B cell (primary cell): ENCODE measurements at regions not wholly inside any gene's neighbourhood (a gene's known extent, or its start where the extent isn't known, plus 50 kb on each side); places are given as distances from the start of the nearest gene placed in this dataset.

Source experiments
- ATAC-seq: fragments of 200-7000 bp; cut with Tn5 transposase; one replicate; pipeline ENCODE4 v1.10.0; 2021; ENCODE audit warnings: low read depth, mild to moderate bottlenecking, moderate number of reproducible peaks, moderate library complexity
- CTCF ChIA-PET: fragments of 350-600 bp; sonication (Branson Sonifier 250); formaldehyde crosslinking; loops from one replicate; lab custom pipeline; 2021; ENCODE audit warnings: antibody characterized with exemption, inconsistent platforms; lab: Charles Lee
- POLR2A ChIA-PET: fragments of 350-600 bp; sonication (Branson Sonifier 250); formaldehyde crosslinking; loops from one replicate; lab custom pipeline; 2021; ENCODE audit warnings: antibody characterized with exemption; lab: Charles Lee
- DNase-seq: peaks from one replicate; pipeline ENCODE4 v3.0.0; 2013
- H2AFZ ChIP-seq: 2 replicates; pipeline ENCODE4 v1.6.1; 2012; ENCODE audit warnings: mild to moderate bottlenecking, low read depth, low read length; ENCODE audit not compliant: insufficient read depth, poor library complexity, severe bottlenecking
- H3K27ac ChIP-seq, 2 donors: 1 replicate in 1 of 2; 2 replicates in 1 of 2; pipeline ENCODE4 v1.5.1; 2012 to 2013; ENCODE audit warnings: low read length in 2 of 2, mild to moderate bottlenecking in 2 of 2, moderate library complexity in 1 of 2
- H3K27me3 ChIP-seq, 4 experiments: fragments of 200-600 bp in 1 of 4; sonication (generic) in 1 of 4; replicated peaks in 1 of 4; 1 replicate in 2 of 4; 2 replicates in 2 of 4; pipeline versions ENCODE4 v1.6.1 to v1.7.0; 2013 to 2016; ENCODE audit warnings: low read length in 3 of 4, mild to moderate bottlenecking in 2 of 4, mixed read lengths in 1 of 4, moderate library complexity in 1 of 4; ENCODE audit not compliant: insufficient read depth in 4 of 4, control insufficient read depth in 3 of 4; ENCODE audit errors: control extremely low read depth in 1 of 4
- H3K36me3 ChIP-seq, 2 experiments: replicated peaks in 1 of 2; 1 replicate in 1 of 2; 2 replicates in 1 of 2; pipeline versions ENCODE4 v1.6.1 to v1.7.1; 2013; ENCODE audit warnings: low read length in 1 of 2; ENCODE audit not compliant: insufficient read depth in 2 of 2, control insufficient read depth in 1 of 2; ENCODE audit errors: control extremely low read depth in 1 of 2, extremely low read depth in 1 of 2
- H3K4me1 ChIP-seq, 2 donors: fragments of 200-600 bp in 1 of 2; sonication (generic) in 1 of 2; 1 replicate in 1 of 2; 2 replicates in 1 of 2; pipeline versions ENCODE4 v1.5.1 to v1.6.1; 2013 to 2017; ENCODE audit warnings: low read length in 2 of 2; ENCODE audit not compliant: control insufficient read depth in 2 of 2, insufficient read depth in 2 of 2
- H3K4me2 ChIP-seq: replicated peaks from 2 replicates; pipeline ENCODE3; 2012; ENCODE audit warnings: mild to moderate bottlenecking, low read depth, low read length; ENCODE audit not compliant: poor library complexity, severe bottlenecking
- H3K4me3 ChIP-seq, 5 experiments: fragments of 200-600 bp in 1 of 5; sonication (generic) in 1 of 5; 1 replicate in 3 of 5; 2 replicates in 2 of 5; pipeline versions ENCODE4 v1.5.1 to v1.7.0; 2011 to 2016; ENCODE audit warnings: low read length in 4 of 5, mild to moderate bottlenecking in 4 of 5, low read depth in 2 of 5, control low read depth in 1 of 5, moderate library complexity in 1 of 5; ENCODE audit not compliant: insufficient read depth in 1 of 5; ENCODE audit errors: control extremely low read depth in 1 of 5, extremely low read depth in 1 of 5
- H3K79me2 ChIP-seq: fragments of 200-600 bp; sonication (generic); one replicate; pipeline ENCODE4 v1.6.0; 2016; ENCODE audit warnings: low read length; ENCODE audit not compliant: control insufficient read depth, insufficient read depth
- H3K9ac ChIP-seq: fragments of 200-600 bp; sonication (generic); 2 replicates; pipeline ENCODE4 v1.6.1; 2017; ENCODE audit warnings: mild to moderate bottlenecking, low read length, moderate library complexity
- H3K9me3 ChIP-seq, 3 donors: one replicate each; pipeline versions ENCODE4 v1.6.1 to v1.7.1; 2013; ENCODE audit warnings: low read length in 2 of 3; ENCODE audit not compliant: control insufficient read depth in 2 of 3, insufficient read depth in 1 of 3; ENCODE audit errors: control extremely low read depth in 1 of 3
- H4K20me1 ChIP-seq: 2 replicates; pipeline ENCODE4 v1.6.0; 2012; ENCODE audit warnings: mild to moderate bottlenecking, low read length; ENCODE audit not compliant: insufficient read depth, control insufficient read depth, poor library complexity, severe bottlenecking
- H3K27ac Mint-ChIP-seq: one replicate; pipeline ENCODE4 v1.8.0; 2021; ENCODE audit warnings: mixed read lengths
- H3K27me3 Mint-ChIP-seq: one replicate; pipeline ENCODE4 v1.8.0; 2021; ENCODE audit warnings: mixed read lengths
- H3K4me1 Mint-ChIP-seq: one replicate; pipeline ENCODE4 v1.8.0; 2021; ENCODE audit warnings: mixed read lengths
- H3K4me3 Mint-ChIP-seq: one replicate; pipeline ENCODE4 v1.8.0; 2021; ENCODE audit warnings: mixed read lengths
- H3K9me3 Mint-ChIP-seq: one replicate; pipeline ENCODE4 v1.8.0; 2022; ENCODE audit warnings: mixed read lengths; ENCODE audit not compliant: insufficient read depth
- CTCF ChIP-seq: fragments of 200-600 bp; IDR thresholded peaks from one replicate; pipeline ENCODE4 v1.8.0; 2022; ENCODE audit warnings: antibody characterized with exemption, mild to moderate bottlenecking
- EZH2 ChIP-seq: IDR thresholded peaks from 2 replicates; pipeline ENCODE4 v1.6.1; 2012; ENCODE audit warnings: borderline replicate concordance, low read depth, mild to moderate bottlenecking, moderate library complexity, low read length; ENCODE audit not compliant: insufficient read depth, poor library complexity, severe bottlenecking
- WGBS: methylation state at CpG from one replicate; pipeline ENCODE4 v1.1.5; 2013; ENCODE audit warnings: missing lambda C conversion rate; ENCODE audit not compliant: insufficient coverage; 5-methylcytosine and 5-hydroxymethylcytosine counted together
- intact Hi-C: fragments of 100-400 bp; cut with micrococcal nuclease; formaldehyde crosslinking; loops from one replicate; pipeline ENCODE4 v1.10.0; 2022

GRCh38 chr4:164215113-164215741 lies 538.7 kb upstream of the SMIM31 start:
- H3K4me2 ChIP-seq: no peak overlapping the region
- H3K36me3 ChIP-seq: no peaks in the 10 kb centered on the region
- H3K27me3 ChIP-seq: no peaks in the 10 kb centered on the region
- H3K79me2 ChIP-seq: no peaks in the 10 kb centered on the region
- TF ChIP-seq EZH2: no peak
- no peak for TF ChIP-seq CTCF
- H3K27me3 Mint-ChIP-seq: no peaks in the 10 kb centered on the region
- H3K27ac Mint-ChIP-seq: no peak overlapping the region
- H3K9me3 Mint-ChIP-seq: no peaks in the 10 kb centered on the region
- WGBS: 78% methylated on average over 9 of the region's 13 CpGs
- no peak overlapping the region for H3K4me3 ChIP-seq
- no peaks in the 10 kb centered on the region for H4K20me1 ChIP-seq
- no peaks in the 10 kb centered on the region for H3K4me1 ChIP-seq
- no peak overlapping the region for H3K27ac ChIP-seq
- ATAC-seq (no peak), DNase-seq (no peak)
- intact Hi-C loops: no loop called here
- ChIA-PET POLR2A (no interaction called here), CTCF (no interaction called here)
- H3K9ac ChIP-seq: no peak overlapping the region
- no peak overlapping the region for H2AFZ ChIP-seq
- peaks cover 0 to 4% (median 0%) of the 10 kb centered on the region in 3 donors for H3K9me3 ChIP-seq
- H3K4me3 Mint-ChIP-seq: no peak overlapping the region
- H3K4me1 Mint-ChIP-seq: no peaks in the 10 kb centered on the region

GRCh38 chr4:164221631-164222030 lies 532.3 kb upstream of the SMIM31 start:
- Histone ChIP-seq H3K27ac (no peak overlapping the region), H3K9me3 (no peaks in the 10 kb centered on the region), H3K36me3 (no peaks in the 10 kb centered on the region), H2AFZ (no peak overlapping the region), H3K4me3 (no peak overlapping the region), H3K9ac (no peak overlapping the region), H3K79me2 (no peaks in the 10 kb centered on the region), H3K27me3 (no peaks in the 10 kb centered on the region), H3K4me2 (no peak overlapping the region), H4K20me1 (no peaks in the 10 kb centered on the region), H3K4me1 (no peaks in the 10 kb centered on the region)
- POLR2A ChIA-PET: no interaction called here
- no peaks in the 10 kb centered on the region for H3K9me3 Mint-ChIP-seq
- TF ChIP-seq EZH2: no peak
- TF ChIP-seq CTCF: no peak
- no peak overlapping the region for H3K27ac Mint-ChIP-seq
- intact Hi-C loops: no loop called here
- no peaks in the 10 kb centered on the region for H3K27me3 Mint-ChIP-seq
- H3K4me3 Mint-ChIP-seq: no peak overlapping the region
- no peak for DNase-seq
- CTCF ChIA-PET: no interaction called here
- no peak for ATAC-seq
- no peaks in the 10 kb centered on the region for H3K4me1 Mint-ChIP-seq
- no CpG with 5 or more reads among the region's 1 CpG for WGBS
